Tibial nerve (tissue), 4 donors: ENCODE measurements at regions not wholly inside any gene's neighbourhood (a gene's known extent, or its start where the extent isn't known, plus 50 kb on each side); places are given as distances from the start of the nearest gene placed in this dataset.

Source experiments
- EP300 ChIP-seq, 2 donors: sonication (generic); formaldehyde crosslinking; IDR thresholded peaks; one replicate each; pipeline ENCODE4 v1.6.1; 2017; ENCODE audit warnings: antibody characterized with exemption in 2 of 2, mild to moderate bottlenecking in 1 of 2
- POLR2A ChIP-seq, 2 donors: fragments of 450-650 bp; IDR thresholded peaks; one replicate each; pipeline ENCODE4 v1.6.1; 2017; ENCODE audit warnings: antibody characterized with exemption in 2 of 2, mild to moderate bottlenecking in 2 of 2, moderate library complexity in 2 of 2
- TF ChIP-seq, protein P1 (sequence below), 5 experiments: fragments of 200-600 bp in 3 of 5; fragments of 450-650 bp in 2 of 5; sonication (generic) in 3 of 5; IDR thresholded peaks; one replicate each; pipeline ENCODE4 v1.5.1; 2016 to 2019; ENCODE audit warnings: antibody characterized with exemption in 5 of 5, mild to moderate bottlenecking in 3 of 5, moderate library complexity in 2 of 5

DNA sequence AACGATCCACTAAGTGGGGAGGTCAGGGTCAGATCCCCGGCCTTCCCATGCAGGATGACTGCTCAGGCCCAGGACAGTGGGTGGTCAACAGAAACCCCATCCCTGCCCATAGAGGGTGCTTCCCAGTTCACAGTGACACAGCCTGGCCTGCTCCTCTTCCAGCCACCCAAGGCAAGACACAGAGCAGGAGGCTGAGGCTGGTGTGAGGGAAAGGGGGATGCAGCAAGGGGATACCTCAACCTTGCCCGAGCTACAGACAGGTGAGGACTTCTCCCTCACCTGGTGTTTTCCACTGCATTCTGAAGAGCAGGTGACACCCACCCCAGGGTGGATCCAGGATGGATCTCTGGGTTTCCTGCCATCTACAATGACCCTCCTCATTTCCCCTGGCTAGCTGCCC lies 106.7 kb downstream of the KIF26A start:
- TF ChIP-seq, protein P1, sequence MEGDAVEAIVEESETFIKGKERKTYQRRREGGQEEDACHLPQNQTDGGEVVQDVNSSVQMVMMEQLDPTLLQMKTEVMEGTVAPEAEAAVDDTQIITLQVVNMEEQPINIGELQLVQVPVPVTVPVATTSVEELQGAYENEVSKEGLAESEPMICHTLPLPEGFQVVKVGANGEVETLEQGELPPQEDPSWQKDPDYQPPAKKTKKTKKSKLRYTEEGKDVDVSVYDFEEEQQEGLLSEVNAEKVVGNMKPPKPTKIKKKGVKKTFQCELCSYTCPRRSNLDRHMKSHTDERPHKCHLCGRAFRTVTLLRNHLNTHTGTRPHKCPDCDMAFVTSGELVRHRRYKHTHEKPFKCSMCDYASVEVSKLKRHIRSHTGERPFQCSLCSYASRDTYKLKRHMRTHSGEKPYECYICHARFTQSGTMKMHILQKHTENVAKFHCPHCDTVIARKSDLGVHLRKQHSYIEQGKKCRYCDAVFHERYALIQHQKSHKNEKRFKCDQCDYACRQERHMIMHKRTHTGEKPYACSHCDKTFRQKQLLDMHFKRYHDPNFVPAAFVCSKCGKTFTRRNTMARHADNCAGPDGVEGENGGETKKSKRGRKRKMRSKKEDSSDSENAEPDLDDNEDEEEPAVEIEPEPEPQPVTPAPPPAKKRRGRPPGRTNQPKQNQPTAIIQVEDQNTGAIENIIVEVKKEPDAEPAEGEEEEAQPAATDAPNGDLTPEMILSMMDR (IDR thresholded peaks at IDR 0.05): no peak
- TF ChIP-seq EP300 (IDR thresholded peaks at IDR 0.05) (no peak), POLR2A (IDR thresholded peaks at IDR 0.05) (no peak)
